T-helper 2 cell treated with Interferon-gamma antibody and Interleukin-4, amounts not matched to agents 5 μg/mL and 100 μg/mL, for 36 hours (primary cell): ENCODE measurements at regions not wholly inside any gene's neighbourhood (a gene's known extent, or its start where the extent isn't known, plus 50 kb on each side); places are given as distances from the start of the nearest gene placed in this dataset.
"Not testable (repeated sequence)": the region's sequence is repeated elsewhere in the genome, so short reads cannot be mapped to it uniquely, and the experiment has no call there.

Experiments used
- DNase-seq: peaks from one replicate; pipeline ENCODE4 v3.0.0; 2021; ENCODE audit warnings: low spot score
- H3K27ac Mint-ChIP-seq: one replicate; pipeline ENCODE4 v1.8.0; 2021; ENCODE audit warnings: mild to moderate bottlenecking, mixed read lengths
- H3K27me3 Mint-ChIP-seq: one replicate; pipeline ENCODE4 v1.8.0; 2021; ENCODE audit warnings: low read depth, mixed read lengths
- H3K36me3 Mint-ChIP-seq: one replicate; pipeline ENCODE4 v1.8.0; 2021; ENCODE audit warnings: low read depth, mixed read lengths
- H3K4me1 Mint-ChIP-seq: one replicate; pipeline ENCODE4 v1.8.0; 2021; ENCODE audit warnings: low read depth, mixed read lengths
- H3K4me3 Mint-ChIP-seq: one replicate; pipeline ENCODE4 v1.8.0; 2022; ENCODE audit warnings: mild to moderate bottlenecking, moderate library complexity, mixed read lengths
- H3K9me3 Mint-ChIP-seq: one replicate; pipeline ENCODE4 v1.8.0; 2021; ENCODE audit warnings: mixed read lengths

GRCh38 chr18:5051207-5051606, 145.8 kb downstream of the AKAIN1 start:
- H3K27ac Mint-ChIP-seq, result no peak overlapping the region
- no peak overlapping the region for H3K4me3 Mint-ChIP-seq
- no peaks in the 10 kb centered on the region for H3K27me3 Mint-ChIP-seq
- DNase-seq, result no peak
- H3K36me3 Mint-ChIP-seq, result no peaks in the 10 kb centered on the region
- H3K4me1 Mint-ChIP-seq, result no peaks in the 10 kb centered on the region
- H3K9me3 Mint-ChIP-seq, result no peaks in the 10 kb centered on the region

GRCh38 chr18:5049124-5049523, 147.9 kb downstream of the AKAIN1 start:
- no peak for DNase-seq
- Mint-ChIP-seq H3K36me3 (no peaks in the 10 kb centered on the region), H3K27ac (no peak overlapping the region), H3K4me1 (no peaks in the 10 kb centered on the region), H3K27me3 (no peaks in the 10 kb centered on the region), H3K4me3 (no peak overlapping the region), H3K9me3 (no peaks in the 10 kb centered on the region)

- no peak for DNase-seq
- Mint-ChIP-seq H3K27ac (no peak overlapping the region), H3K36me3 (no peaks in the 10 kb centered on the region), H3K4me1 (no peaks in the 10 kb centered on the region), H3K9me3 (no peaks in the 10 kb centered on the region), H3K4me3 (no peak overlapping the region), H3K27me3 (no peaks in the 10 kb centered on the region)
Measured at GRCh38 chr18:5040476-5040875, 156.6 kb downstream of the AKAIN1 start.

- H3K4me1 Mint-ChIP-seq, result no peaks in the 10 kb centered on the region
- no peak for DNase-seq
- no peak overlapping the region for H3K4me3 Mint-ChIP-seq
- H3K27me3 Mint-ChIP-seq, result no peaks in the 10 kb centered on the region
- H3K36me3 Mint-ChIP-seq, result no peaks in the 10 kb centered on the region
- no peak overlapping the region for H3K27ac Mint-ChIP-seq
- H3K9me3 Mint-ChIP-seq, result peaks cover 7% of the 10 kb centered on the region
Measured at GRCh38 chr18:5036523-5036922, 160.5 kb downstream of the AKAIN1 start.

DNA sequence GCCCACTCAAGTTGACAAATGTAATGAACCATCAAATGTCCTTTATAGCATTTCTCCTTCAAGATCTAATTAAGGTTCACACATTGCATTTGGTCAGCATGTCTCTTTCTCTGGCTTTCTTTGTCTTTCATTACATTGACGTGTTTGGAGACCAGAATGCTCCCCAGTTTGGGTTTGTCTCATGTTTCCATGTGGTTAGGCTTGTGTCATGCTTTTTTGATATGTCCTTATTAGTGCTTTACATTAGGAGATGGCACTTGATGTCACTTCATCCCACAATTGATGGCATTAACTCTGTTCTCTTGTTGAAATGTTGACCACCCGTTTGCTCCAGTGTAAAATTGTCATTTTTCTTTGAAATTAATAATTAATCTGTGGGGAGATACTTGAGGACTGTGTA, 165.8 kb downstream of the AKAIN1 start:
- H3K9me3 Mint-ChIP-seq, result peaks cover 7% of the 10 kb centered on the region
- DNase-seq, result no peak
- H3K4me1 Mint-ChIP-seq, result no peaks in the 10 kb centered on the region
- no peaks in the 10 kb centered on the region for H3K27me3 Mint-ChIP-seq
- H3K36me3 Mint-ChIP-seq, result no peaks in the 10 kb centered on the region
- H3K27ac Mint-ChIP-seq, result no peak overlapping the region
- no peak overlapping the region for H3K4me3 Mint-ChIP-seq

GRCh38 chr18:5030636-5031035, 166.4 kb downstream of the AKAIN1 start:
- H3K36me3 Mint-ChIP-seq, result no peaks in the 10 kb centered on the region

GRCh38 chr18:5029592-5029991, 167.5 kb downstream of the AKAIN1 start:
- H3K9me3 Mint-ChIP-seq, result peaks cover 7% of the 10 kb centered on the region
- no peaks in the 10 kb centered on the region for H3K36me3 Mint-ChIP-seq
- H3K4me3 Mint-ChIP-seq, result no peak overlapping the region
- H3K4me1 Mint-ChIP-seq, result no peaks in the 10 kb centered on the region
- no peaks in the 10 kb centered on the region for H3K27me3 Mint-ChIP-seq
- DNase-seq, result no peak
- H3K27ac Mint-ChIP-seq, result no peak overlapping the region

More at GRCh38 chr18:5030636-5031035, 166.4 kb downstream of the AKAIN1 start:
- Mint-ChIP-seq H3K27me3 (no peaks in the 10 kb centered on the region), H3K27ac (no peak overlapping the region), H3K4me3 (no peak overlapping the region), H3K9me3 (peaks cover 7% of the 10 kb centered on the region), H3K4me1 (no peaks in the 10 kb centered on the region)
- DNase-seq, result no peak

- H3K36me3 Mint-ChIP-seq, result no peaks in the 10 kb centered on the region
- H3K27me3 Mint-ChIP-seq, result no peaks in the 10 kb centered on the region
- no peak overlapping the region for H3K27ac Mint-ChIP-seq
- no peaks in the 10 kb centered on the region for H3K4me1 Mint-ChIP-seq
- no peaks in the 10 kb centered on the region for H3K9me3 Mint-ChIP-seq
- no peak for DNase-seq
- no peak overlapping the region for H3K4me3 Mint-ChIP-seq
Measured at GRCh38 chr18:5024741-5025140, 172.3 kb downstream of the AKAIN1 start.

DNA sequence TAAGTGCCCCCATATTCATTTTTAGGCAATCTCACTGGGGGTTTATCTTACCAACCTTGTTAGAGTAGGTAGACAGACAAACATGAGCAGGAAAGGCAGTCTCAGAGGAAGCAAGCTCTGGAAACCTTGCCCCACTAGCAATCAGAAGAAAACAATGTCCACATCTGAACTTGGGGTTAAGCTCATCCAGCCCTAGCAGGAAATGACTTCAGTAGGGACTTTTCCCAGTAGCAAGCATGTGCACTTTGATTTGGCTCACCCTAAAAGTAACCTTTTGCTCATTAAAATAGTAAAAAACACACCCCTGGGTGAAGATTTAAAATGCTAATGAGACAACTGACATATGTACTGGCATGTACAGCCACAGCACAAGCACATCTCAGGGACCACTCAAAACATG, 175.5 kb downstream of the AKAIN1 start:
- no peak for DNase-seq
- no peaks in the 10 kb centered on the region for H3K27me3 Mint-ChIP-seq
- H3K27ac Mint-ChIP-seq, result no peak overlapping the region
- H3K36me3 Mint-ChIP-seq, result no peaks in the 10 kb centered on the region
- no peak overlapping the region for H3K4me3 Mint-ChIP-seq
- H3K4me1 Mint-ChIP-seq, result no peaks in the 10 kb centered on the region
- H3K9me3 Mint-ChIP-seq, result no peaks in the 10 kb centered on the region

DNA sequence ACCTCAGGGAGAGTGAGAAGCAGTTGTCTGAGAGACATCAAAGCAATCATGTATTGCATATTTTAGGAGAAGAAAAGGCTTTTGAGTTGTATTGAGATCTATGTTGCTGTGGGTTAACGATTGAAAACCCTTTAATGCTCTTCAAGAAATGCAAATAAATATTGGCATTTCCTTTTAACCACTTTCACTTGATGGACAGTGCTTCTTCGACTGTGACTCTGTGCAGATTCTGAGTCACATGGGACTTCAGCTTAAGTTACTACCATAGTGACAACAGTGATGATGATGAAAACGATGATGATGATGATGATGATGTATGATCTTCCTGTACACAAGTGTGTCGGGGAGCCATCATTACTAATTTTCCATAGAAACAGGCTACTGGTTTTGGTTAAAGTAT, 181.8 kb downstream of the AKAIN1 start:
- Mint-ChIP-seq H3K4me1 (no peaks in the 10 kb centered on the region), H3K9me3 (peaks cover 5% of the 10 kb centered on the region), H3K36me3 (no peaks in the 10 kb centered on the region), H3K4me3 (no peak overlapping the region), H3K27me3 (no peaks in the 10 kb centered on the region), H3K27ac (no peak overlapping the region)
- DNase-seq, result no peak

- not testable (repeated sequence) for H3K36me3 Mint-ChIP-seq, H3K4me1 Mint-ChIP-seq, H3K9me3 Mint-ChIP-seq, H3K27ac Mint-ChIP-seq, DNase-seq, H3K27me3 Mint-ChIP-seq, H3K4me3 Mint-ChIP-seq
Measured at GRCh38 chr18:5004031-5004820, 192.8 kb downstream of the AKAIN1 start.

DNA sequence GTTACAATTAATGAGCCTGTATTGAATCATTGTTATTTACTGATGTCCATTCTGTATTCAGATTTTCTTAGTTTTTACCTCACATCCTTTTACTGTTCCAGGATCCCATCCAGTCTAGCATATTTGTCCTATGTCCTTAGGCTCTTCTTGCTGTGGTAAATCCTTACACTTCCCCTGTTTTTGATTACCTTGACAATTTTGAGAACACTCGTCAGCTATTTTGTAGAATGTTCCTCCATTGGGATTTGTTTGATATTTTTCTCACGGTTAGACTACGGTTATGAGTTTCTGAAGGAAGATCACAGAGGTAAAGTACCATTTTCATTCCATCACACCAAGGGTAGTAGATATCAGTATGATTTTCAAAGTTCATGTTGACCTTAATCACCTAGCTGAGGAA, 202.3 kb downstream of the AKAIN1 start:
- no peak for DNase-seq
- Mint-ChIP-seq H3K27me3 (no peaks in the 10 kb centered on the region), H3K4me1 (no peaks in the 10 kb centered on the region), H3K27ac (no peak overlapping the region), H3K36me3 (no peaks in the 10 kb centered on the region), H3K9me3 (peaks cover 15% of the 10 kb centered on the region), H3K4me3 (no peak overlapping the region)

- H3K4me3 Mint-ChIP-seq, result no peak overlapping the region
- no peak for DNase-seq
- H3K9me3 Mint-ChIP-seq, result peaks cover 10% of the 10 kb centered on the region
- no peak overlapping the region for H3K27ac Mint-ChIP-seq
- no peaks in the 10 kb centered on the region for H3K36me3 Mint-ChIP-seq
- H3K27me3 Mint-ChIP-seq, result no peaks in the 10 kb centered on the region
- H3K4me1 Mint-ChIP-seq, result no peaks in the 10 kb centered on the region
Measured at GRCh38 chr18:4987452-4988405, 209.3 kb downstream of the AKAIN1 start.

- H3K27ac Mint-ChIP-seq, result no peak overlapping the region
- peaks cover 12% of the 10 kb centered on the region for H3K9me3 Mint-ChIP-seq
- no peak overlapping the region for H3K4me3 Mint-ChIP-seq
- no peaks in the 10 kb centered on the region for H3K36me3 Mint-ChIP-seq
- no peaks in the 10 kb centered on the region for H3K27me3 Mint-ChIP-seq
- DNase-seq, result no peak
- no peaks in the 10 kb centered on the region for H3K4me1 Mint-ChIP-seq
Measured at GRCh38 chr18:4986677-4987076, 210.4 kb downstream of the AKAIN1 start.
